COLO668 (cell line): ENCODE measurements at regions not wholly inside any gene's neighbourhood (a gene's known extent, or its start where the extent isn't known, plus 50 kb on each side); places are given as distances from the start of the nearest gene placed in this dataset.

Source experiments
- DNase-seq: peaks from one replicate; lab custom pipeline; 2025; ENCODE audit not compliant: unreplicated experiment; lab: John Stamatoyannopoulos, UW

DNA sequence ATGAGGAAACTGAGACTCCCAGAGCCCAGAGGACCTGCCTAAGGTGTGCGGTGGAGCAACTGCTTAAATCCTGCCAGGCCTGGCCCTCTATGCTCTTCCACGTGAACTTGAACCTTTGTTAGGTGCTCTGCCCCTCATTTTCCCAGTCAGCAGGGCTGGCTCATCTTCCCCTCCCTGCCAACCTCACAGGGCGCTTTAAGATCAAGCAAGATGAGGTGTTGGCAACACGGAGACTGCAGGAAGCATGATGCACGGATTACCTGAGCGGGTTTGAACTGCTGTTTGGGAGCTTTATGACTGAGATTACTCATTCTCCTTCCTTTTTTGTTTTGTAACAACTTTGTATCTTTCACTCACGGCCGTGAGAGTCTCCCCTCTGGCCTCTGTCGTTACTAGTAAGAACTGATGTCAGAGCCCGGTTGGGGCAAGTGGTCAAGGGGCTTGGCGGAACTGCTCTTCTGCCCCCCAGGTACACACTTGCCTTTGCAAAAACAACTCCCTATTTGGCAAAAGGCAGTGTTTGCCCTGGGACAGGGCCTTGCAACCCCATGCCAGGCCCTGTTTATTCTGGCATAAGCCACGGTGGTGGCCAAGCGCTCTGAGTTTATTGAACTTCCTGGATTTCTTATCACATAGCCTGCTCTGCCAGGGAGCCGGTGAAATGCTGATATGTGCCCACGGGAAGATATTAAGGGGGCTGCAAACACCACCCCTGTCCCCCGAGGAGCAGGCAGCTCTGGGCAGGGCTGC lies 127.8 kb downstream of the INHBB start:
- no peak for DNase-seq

DNA sequence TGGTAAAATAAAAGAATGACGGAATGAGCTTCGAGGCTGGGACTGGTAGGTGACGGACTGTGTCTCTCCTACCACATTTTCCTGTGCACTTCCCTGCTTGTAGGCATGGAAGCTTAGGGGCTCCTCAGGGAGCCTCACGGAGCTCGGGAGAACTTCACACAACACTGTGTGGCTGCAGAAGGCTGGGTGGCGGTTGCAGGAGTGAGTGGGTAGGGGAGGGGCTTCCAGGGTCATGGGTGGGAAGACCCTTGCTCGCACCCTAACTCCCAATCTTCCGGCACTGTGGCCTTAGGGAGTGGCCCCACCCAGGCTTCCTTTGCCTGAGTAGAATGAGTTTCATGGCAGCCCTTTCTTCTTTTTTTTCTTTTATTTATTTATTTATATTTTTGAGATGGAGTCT lies 128.6 kb downstream of the INHBB start:
- DNase-seq = no peak

DNA sequence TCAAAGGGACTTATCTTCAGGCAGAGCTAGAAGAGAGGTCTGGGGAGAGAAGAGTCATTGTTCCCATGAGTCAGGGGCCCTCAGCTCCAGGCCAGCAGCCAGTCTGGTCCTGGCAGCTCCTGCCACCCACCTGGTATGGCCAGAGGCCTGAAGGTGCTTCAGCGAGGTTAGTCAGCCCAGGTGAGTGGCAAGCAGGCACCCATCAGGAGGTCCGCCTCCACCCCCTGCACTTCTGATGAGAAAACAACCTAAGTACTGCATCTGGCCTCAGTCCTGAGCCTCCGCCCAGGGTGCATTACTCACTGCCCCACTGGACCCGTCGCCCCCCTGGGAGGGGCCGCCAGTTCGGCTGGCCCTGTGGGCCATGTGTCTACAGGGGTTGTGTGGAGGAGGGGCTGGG lies 130.2 kb downstream of the INHBB start:
- DNase-seq = no peak

DNA sequence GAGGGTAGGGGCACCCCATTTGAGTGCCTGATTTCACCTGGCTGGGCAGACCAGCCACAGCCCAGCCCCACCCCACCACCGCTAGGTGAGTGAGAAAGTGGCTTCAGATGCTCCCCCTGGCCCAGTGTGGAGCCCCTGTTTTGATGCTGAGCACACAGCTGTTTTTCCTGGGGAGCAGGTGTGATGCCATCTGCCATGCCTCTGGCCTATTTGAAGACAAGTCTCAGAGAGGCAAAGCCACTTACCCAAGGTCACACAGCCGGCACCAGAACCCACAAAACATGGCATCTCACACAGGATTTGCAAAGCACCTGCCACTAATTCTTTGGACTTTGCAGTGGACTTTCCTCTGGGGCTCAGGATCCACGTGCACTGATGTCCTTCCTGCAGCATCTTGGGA lies 131.3 kb downstream of the INHBB start:
- DNase-seq = no peak

DNA sequence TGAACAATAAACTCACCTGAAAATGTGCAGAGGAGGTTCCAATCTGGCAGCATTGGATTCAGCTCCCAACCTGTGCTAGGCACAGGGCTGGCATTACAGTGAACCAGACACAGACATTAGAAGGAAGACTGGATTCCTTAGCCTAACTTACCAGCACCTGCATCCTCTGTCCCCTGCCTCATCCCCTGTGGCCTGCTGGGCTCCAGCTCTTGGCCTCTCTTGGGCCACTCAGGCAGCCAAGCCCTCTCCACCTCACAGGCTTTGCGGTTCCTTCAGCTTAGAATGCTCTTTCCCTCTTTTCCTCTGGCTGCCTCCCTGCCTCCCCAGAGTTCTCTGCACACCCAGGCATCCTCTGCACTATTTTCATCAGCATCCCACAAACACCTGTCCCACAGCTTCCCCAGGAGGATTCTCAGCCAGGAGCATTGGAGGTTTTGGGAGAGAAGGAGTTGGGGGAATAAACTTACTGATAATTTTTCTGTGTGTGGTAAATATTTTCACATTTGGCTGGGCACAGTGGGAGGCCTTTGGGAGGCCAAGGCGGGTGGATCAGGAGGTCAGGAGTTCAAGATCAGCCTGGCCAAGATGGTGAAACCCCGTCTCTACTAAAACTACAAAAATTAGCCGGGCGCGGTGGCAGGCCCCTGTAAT lies 132.0 kb downstream of the INHBB start:
- no peak for DNase-seq

DNA sequence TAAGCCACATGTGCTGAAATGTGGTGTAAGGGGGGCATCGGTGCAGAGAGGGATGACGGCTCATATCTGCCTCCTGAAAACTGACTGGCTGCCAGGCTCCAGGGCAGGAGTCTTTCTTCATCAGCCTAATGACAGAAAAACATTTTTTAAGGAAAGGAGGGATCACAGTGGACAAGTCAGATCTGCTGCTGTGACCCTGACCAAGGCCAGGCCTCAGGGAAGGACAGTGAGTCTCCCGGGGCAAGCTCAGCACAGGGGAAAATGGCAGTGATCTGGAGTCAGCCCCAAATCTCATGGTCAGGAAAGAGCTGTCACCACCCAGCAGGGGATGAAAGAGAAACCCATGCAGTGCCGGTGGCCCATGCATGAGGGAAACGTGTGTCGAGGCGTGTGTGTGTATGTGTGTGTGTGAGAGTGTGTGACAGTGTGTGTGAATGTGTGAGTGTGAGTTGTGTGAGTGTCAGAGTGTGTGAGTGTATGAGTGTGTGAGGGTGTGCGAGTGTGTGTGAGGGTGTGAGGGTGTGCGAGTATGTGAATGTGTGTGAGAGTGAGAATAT lies 134.5 kb downstream of the INHBB start:
- no peak for DNase-seq

DNA sequence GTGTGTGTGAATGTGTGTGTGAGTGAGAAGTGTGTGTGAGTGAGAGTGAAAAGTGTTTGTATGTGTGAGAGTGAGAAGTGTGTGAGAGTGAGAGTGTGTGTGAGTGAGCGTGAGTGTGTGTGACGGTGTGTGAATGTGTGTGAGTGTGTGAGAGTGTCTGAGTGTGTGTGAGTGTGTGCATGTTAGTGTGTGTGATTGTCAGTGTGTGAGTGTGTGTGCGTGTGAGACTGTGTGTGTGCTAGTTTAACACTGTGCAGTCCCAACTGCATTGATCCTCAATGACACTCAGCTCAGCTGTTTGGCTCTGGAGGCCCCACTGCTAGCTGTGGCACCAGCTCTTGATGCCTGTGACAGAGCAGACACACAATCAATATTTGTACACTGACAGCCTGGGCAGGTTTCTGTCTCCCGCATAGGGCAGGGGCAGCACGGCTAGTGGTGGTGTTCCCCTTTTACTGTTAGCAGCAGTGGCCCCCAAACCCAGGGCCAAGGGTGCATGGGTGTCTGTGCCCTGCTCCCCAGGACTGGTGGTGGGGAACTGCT lies 135.0 kb downstream of the INHBB start:
- DNase-seq = no peak

DNA sequence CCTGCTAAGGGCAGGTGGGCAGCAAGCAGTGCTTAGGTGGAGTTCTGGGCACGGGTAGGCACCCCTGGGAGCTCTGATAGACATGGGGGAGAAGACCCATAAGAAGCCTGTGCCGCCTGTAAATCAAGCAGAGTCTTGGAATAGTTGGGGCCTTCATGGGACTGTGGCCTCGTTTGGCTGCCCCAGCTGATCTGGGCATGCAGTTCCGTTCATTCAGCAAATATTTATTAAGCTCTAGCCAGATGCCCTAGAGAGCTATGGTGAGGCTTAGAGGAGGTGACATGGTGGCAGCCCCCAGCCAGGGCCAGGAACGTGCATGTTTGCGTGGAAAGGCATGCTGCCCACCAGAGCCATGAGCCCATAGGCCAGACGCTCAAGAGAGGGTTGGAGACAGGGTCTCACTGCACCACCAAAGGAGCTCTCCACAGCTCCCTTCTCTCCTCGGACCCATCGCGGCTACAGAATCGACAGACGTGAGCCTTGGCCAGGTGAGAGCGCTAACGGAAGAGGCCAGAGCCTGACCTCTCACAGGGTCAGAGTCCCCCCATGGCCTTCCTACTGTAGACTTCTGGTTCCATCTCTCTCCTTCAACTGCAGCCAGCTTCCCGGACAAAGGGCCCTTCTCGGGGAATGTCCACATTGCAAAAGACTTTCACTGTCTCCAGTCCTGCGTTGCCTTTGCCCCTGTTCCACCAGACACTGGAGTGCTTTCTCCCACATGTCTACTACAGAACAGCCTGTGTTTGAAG lies 135.7 kb downstream of the INHBB start:
- no peak for DNase-seq

DNA sequence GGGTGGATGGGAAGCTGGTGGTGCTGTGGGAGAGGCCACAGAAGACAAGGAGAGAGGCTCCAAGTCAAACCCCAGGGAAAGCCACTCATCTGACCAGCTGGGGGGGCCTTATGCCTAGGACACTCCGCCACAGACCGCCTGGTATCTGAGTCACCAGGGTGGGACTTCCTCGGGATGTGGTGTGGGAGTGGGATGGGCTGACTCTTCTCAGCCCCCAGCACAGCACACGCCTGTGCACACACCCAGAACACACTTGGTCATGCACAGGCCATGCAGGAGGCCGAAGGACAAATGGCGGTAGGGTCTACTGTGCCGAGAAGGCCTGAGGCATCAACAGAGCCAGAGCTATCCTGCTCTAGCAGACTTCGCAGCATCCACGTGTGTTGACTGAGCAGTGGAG lies 136.4 kb downstream of the INHBB start:
- DNase-seq = no peak

DNA sequence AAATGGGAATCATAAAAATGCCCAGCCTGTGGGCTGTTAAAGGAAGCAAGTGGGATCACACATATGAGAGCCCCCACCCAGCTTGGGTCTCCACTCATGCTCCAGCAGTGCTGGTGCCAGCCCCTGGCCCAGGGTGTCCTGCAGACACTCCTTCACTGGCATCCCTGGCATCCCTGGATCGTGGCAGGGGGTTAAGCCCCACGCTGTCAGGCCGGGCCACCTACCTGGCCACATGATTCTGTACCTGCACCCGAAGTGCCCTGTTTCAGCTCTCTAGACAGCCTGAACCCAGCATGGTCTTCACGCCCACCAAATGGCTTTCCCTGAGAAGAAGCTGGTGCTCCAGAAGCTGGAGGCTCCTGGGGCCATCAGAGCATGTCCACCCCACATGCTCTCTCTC lies 137.4 kb downstream of the INHBB start:
- no peak for DNase-seq

DNA sequence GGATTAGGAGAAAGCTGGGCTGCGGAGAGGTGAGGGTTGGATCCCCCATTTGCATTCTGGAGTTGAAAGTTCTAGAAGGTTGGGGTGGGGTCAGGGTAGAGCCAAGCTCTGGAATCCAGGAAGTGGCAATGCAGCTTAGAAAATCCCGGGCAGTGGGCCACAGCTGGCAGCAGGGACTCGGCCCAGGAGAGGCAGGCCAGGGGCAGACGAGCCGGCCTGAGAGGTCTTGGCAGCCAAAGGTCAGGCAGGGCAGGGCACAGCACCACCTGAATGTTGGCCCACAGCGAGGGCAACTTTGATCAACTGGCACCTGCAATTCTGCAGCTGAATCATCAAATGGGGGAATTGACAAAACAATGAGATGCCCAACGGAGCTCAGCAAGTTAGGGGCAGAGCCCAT lies 139.2 kb downstream of the INHBB start:
- no peak for DNase-seq

DNA sequence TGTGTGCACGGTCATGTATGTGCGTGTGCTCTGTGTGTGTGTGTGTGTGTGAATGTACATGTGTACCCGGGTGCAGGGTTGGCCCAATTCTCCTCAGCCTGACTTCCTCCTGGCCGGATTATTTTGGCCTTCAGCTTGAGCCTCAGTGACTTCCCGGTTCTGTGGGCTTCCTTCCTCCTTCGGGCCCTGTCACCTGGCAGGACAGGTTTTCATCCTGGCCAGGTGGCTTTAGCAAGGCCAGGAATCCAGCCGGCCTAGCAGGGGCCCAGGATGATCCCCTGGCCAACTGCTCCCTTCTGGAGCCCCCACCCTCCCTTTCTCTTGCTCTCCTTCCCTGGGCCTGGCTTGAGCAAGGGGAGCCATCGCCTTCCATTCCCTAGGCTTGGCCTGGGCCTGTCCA lies 140.5 kb downstream of the INHBB start:
- DNase-seq = no peak

DNA sequence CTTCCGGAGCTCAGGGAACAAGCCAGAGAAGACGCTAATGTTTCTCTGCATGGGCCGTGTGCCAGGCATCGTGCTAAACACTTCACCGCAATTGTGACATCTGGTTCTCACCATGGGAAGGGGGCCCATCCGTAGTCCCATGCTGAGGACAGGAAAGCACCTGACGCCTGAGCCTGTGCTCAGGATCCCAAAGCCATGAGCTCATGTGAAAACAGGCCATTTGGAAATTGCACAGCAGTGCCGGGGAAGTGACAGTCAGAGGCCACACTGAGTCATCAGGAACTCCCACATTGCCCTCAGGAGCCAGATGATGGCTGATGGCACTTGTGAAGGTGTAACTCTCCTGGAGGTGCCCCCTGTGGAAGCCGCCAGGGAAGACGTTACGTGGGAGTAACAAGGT lies 141.0 kb downstream of the INHBB start:
- no peak for DNase-seq

DNA sequence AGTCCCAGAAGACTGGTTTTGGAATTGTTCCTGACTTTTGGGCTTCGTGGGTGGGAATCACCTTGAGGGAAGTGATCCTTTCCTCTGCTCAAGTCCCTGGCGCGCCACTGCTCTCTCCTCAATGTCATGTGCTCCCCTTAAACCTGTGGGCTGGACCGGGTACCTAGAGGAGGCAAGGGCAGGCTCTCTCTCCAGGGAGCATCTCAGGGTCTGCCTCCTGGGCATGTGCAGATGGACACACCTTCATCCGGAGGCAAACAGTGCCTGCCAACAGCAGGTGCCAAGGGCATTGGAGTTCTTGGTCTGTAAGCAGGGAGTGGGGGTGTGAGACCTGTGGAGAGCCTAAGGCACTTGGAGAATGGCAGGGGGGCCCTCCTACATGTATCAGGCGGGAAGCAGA lies 142.6 kb downstream of the INHBB start:
- DNase-seq = no peak

DNA sequence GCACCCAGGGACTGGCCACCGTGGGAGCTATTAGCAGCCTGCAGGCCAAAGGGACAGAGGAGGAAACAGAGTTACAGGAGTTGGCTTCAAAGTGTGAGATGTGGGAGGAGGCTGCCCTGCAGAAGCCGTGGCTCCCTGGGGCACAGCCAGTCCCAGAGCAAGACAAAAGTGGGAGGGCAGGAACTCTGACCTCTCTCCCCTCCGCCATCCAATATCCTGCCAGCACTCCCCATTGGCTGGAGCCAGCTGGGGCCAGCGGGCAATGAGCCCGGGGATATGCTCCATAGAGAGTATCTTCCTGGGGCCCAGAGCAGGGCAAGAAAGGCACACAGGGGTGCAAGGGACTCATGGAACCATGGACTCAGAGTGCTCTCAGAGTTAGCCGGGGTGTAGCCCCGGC lies 143.1 kb downstream of the INHBB start:
- no peak for DNase-seq

DNA sequence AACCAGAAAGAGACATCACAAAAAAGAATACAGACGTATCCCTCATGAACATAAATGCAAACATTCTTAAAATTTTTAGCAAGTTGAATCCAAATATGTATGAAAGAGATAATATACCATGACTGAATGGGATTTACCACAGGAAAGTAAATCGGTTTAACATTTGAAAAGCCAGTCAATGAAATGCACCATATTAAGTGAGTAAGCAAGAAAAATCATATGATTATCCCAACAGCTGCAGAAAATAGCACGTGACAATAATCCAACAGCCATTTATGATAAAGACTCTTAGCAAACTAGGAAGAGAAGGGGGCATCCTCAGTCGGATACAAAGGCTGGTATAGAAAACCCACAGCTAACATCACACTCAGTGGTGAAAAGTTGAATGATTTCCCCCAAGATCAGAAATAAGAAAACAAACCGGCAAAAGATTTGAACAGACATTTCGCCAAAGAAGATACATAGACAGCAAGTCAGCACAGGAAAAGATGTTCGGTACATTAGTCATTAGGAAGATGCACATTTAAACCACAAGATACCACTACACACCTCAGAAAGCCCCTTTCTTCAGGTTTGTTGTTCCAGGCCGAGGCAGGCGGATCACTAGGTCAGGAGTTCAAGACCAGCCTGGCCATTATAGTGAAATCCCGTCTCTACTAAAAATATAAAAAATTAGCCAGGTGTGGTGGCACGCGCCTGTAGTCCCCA lies 144.3 kb downstream of the INHBB start:
- DNase-seq = no peak

DNA sequence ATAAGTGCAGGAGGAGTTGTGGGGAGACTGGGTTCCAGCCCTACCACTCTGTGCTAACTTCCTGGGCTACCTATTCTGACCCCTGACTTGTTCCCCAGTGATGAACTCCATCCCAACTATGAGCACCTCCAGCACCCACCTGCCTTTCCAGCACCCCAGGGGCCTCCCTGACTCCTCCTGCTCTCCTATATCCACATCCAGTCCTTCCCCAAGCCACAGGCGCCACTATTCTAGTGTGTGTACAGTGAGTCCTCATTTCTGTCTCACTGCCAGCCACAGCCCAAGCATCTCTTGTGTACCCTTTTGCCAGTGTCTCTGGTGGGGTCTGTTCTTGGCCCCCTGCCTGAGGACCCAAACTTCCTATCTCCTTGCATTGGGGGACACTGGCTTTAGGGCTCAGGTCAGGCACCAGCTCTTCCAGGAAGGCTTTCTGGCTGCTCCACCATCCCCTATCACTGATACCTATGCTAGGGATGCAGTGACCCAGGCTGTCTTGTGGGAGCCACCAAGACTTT lies 145.2 kb downstream of the INHBB start:
- no peak for DNase-seq

DNA sequence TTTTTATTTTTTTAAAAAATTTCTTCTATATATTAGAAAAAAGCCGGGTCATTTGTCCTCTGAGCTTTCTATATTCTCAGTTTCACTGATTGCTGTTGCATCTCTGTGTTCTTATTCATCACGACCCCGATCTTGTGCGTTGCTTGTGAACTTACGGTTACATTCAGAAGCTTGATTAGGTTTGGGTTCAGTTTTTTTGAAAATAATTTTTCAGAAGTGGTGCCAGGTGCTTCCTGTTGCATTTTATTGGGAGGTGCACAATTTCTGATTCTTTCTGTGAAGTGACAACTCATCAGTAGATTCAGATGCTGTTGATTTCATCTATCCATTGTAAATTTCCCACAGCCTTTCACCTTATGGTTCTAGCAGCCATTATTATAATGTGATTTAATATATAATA lies 147.3 kb downstream of the INHBB start:
- no peak for DNase-seq

DNA sequence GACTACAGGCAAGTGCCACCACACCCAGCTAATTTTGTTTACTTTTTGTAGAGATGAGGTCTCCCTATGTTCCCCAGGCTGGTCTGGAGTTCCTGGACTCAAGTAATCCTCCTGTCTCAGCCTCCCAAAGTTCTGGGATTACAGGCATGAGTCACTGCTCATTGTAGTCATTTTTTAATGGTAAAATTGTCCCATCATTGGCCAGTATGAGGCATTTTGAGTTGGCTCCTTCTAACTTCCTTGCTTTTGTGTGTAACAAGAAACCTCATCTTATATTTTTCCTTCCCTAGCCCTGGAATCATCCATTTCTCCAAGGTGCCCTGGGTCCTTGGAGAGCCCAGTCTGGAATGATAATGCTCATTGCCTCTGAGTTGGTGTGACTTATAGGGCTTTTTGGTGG lies 148.5 kb downstream of the INHBB start:
- no peak for DNase-seq

DNA sequence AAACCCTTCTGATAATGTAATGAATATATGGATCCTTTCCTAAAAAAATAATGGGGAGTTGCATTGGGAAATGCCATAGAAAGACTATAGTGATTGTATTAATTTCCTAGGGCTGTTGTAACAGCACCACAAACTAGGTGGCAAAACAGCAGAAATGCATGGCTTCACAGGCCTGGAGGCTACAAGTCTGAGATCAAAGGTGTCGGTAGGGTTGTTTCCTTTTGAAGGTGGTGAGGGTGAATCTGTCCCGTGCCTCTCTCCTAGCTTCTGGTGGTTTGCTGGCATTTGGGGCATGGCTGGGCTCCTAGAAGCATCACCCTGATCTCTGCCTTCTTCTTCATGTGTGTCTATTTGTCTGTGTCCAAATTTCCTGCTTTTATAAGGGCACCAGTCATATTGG lies 149.7 kb downstream of the INHBB start:
- no peak for DNase-seq

DNA sequence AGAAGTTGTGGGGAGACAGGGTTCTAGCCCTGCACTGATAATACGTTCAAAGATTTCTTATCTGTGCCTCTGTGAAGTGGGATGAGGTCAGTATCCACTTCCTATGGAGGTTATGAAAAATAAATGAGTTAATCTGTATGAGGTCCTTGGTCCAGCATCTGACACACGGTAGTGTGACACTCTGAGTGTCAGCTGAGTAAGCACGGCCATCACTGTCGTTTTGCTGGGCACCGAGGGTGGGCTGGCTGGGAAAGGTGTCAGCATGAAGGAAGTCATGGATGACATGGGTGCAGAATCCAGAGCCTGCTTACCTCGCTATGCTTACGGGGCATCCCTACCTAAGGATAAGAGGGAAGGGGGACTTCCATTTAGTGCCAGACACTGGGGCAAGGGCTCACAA lies 150.3 kb downstream of the INHBB start:
- DNase-seq = no peak
